NB4 (cell line): ENCODE measurements at regions not wholly inside any gene's neighbourhood (a gene's known extent, or its start where the extent isn't known, plus 50 kb on each side); places are given as distances from the start of the nearest gene placed in this dataset.

Experiments used
- DNase-seq: peaks from one replicate; pipeline ENCODE4 v3.0.0; 2010; ENCODE audit warnings: low read depth
- H3K4me3 ChIP-seq: one replicate; pipeline ENCODE4 v1.5.1; 2011; ENCODE audit warnings: mild to moderate bottlenecking, low read depth, low read length, moderate library complexity
- CTCF ChIP-seq: IDR thresholded peaks from one replicate; pipeline ENCODE4 v1.5.1; 2012; ENCODE audit warnings: low read depth, low read length
- MAX ChIP-seq: IDR thresholded peaks from 2 replicates; pipeline ENCODE4 v1.6.1; 2011; ENCODE audit warnings: low read depth, low read length
- MYC ChIP-seq: IDR thresholded peaks from 2 replicates; pipeline ENCODE4 v1.6.1; 2011; ENCODE audit warnings: low read depth, low read length
- POLR2A ChIP-seq: IDR thresholded peaks from 2 replicates; pipeline ENCODE4 v1.6.1; 2011; ENCODE audit warnings: mild to moderate bottlenecking; ENCODE audit not compliant: insufficient read length; ENCODE audit errors: extremely low read depth

DNA sequence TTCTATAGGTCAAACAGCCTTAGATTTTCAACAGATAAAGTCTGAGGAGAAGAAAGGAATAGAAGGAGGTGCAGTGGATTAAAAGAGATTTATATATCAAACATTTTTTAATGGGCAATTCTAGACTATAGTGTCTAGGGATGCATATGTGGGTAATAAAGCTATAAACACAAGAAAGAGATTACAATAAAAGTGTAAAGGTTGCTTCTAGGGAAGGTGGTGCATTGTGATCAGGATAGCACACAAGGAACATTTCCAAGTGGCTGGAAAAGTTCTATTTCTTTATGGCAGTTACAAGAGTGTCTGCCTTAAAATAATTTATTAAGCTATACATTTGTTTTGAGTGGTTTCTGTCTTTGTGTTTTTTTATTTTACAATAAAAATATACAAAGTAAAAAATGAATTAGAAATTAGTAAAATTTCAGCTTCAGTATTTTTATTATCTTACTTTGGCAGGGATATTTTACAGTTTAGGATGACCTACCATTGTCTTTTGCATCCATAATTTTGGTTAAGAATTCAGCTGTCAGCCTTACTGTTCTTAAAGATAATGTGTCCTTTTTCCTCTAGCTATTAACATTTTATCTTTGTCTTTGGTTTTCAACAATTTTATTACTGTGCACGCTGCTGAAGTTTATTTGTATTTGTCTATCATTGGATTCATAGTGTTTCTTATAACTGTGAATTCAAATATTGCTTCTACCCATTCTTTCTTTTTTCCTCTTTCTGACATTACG lies 221.8 kb downstream of the LACC1 start:
- H3K4me3 ChIP-seq, result no peak overlapping the region
- no peak for DNase-seq
- no peak for TF ChIP-seq CTCF
- TF ChIP-seq MAX, result no peak
- TF ChIP-seq POLR2A, result no peak
- TF ChIP-seq MYC, result no peak

DNA sequence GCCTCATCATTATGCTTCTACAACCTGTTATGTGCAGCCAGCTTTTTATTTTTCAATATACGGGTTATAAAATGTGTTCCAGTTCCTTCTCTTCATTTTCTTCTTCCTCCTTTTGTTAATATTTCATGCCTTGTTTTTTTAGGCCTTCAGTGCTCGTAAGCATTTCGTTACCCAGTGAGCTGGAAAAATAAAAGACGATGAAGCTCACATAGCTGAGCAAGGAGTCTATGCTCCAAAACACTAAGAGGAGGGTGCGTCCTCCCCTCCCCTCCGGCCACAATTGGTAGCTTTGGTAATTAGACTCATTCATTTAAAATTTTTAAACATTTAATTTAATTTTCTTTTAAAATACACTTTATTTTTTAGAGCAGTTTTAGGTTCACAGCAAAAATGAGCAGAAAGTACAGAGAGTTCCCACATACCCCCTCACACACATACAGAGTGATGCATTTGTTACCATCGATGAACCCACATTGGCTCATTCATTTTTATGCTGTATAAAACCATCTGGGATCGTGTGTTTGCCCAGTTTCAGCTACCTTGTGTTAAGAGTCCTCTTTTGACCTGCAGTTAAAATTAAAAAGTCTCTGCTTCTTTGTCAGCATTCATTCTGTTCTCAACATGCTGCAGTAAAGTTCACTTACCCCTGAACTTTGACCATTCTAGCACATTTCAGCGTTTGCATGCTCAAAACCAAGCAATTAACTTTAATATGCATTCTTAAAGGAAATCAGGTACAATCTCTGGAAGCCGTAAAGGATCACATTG lies 223.9 kb downstream of the LACC1 start:
- no peak for DNase-seq
- no peak overlapping the region for H3K4me3 ChIP-seq
- TF ChIP-seq MYC, result no peak
- TF ChIP-seq CTCF, result no peak
- no peak for TF ChIP-seq POLR2A
- no peak for TF ChIP-seq MAX

GRCh38 chr13:44104197-44104490 lies 224.4 kb downstream of the LACC1 start:
- TF ChIP-seq POLR2A (no peak), MAX (no peak), CTCF (no peak), MYC (no peak)
- DNase-seq, result no peak
- H3K4me3 ChIP-seq, result no peak overlapping the region

GRCh38 chr13:44104969-44105368 lies 225.3 kb downstream of the LACC1 start:
- H3K4me3 ChIP-seq, result no peak overlapping the region
- TF ChIP-seq POLR2A (no peak), MYC (no peak), MAX (no peak), CTCF (no peak)
- no peak for DNase-seq

DNA sequence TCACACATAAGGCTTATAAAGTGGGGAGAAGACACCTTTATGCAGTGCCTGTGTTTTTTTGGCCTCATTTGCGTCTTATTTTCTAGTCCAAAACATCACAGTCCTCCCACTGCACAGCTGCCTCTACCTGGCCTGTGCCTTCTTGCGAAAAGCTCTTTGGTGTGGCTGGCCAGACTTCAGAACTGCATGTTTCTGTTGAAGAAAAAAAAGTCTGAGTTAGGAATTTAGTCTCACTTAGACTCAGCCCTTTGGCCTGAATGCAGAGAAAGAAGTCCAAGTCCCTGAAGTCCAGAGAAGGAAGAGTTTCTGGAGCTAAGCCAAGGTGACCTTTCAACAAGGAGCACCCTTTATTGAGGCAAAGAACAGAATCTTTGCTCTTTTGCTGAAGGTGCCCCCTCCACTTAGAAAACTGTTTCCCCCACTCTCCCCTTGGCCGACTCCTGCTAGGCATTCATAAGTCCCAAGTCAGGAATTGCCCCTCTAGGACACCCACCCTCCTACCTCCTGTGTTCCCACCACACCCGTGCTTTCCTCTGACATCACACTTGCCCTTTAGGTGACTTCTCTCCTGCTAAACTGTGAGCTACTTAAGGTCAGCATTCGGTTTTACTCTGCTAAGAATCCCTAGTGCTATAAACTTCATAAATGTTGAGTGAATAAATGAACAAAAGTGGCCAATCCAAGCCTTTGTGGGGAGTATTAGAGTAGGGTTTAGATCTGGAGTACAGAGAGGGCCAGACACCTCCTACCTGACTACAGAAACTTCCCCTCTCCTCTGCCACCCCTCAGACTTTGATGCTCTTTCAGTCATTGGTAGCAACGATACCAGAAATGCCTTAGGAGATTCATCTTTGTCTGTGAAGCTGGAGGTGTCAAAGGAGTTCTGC lies 226.8 kb downstream of the LACC1 start:
- no peak overlapping the region for H3K4me3 ChIP-seq
- TF ChIP-seq MYC (no peak), MAX (no peak), POLR2A (no peak), CTCF (no peak)
- no peak for DNase-seq
